ENCODE measurements at regions not wholly inside any gene's neighbourhood (a gene's known extent, or its start where the extent isn't known, plus 50 kb on each side); places are given as distances from the start of the nearest gene placed in this dataset.

DNA sequence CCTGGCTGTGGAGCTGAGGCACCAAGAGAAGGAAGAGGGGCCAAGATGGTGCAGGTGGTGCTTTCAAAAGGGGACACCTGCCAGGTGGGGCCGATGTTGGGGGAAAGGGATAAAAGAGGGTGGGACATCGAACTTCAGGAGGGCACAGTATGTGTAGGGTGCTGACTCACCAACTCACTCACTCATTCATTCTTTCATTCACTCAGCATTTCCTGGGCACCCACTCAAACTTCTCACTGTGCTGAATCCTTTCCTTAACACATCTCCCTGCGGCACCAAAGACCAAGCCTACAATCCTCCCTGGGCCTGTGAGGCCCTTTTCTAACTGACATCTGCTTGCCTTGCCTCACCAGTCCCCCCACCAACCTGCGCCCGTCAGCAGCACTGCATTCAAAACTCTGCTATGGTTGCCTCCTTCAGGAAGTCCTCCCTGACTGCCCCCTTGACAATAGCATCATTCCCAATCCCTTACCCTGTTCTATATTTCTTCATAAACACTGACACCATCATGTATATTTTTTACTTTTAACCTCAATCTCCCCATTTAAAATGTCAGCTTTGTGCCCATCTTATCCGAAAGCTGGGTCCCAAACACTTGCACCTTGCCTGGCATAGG, 246.6 kb downstream of the MN1 start:
- ChIA-PET POLR2A (interaction anchor here (1.0 kb wide), 1 partner anchor 20 kb away, joined by 4 read pairs; no protein-coding TSS in a partner anchor), CTCF (interaction anchor here (0.6 to 1.1 kb wide), 2 partner anchors 20 to 140 kb away, joined by 3 to 4 read pairs; no protein-coding TSS in a partner anchor)
- Mint-ChIP-seq H3K36me3 (ENCODE audit: insufficient read depth, unreplicated experiment) (no peaks in the 10 kb centered on the region), H3K27ac (ENCODE audit: low read depth, unreplicated experiment) (no peak overlapping the region), H3K4me1 (ENCODE audit: insufficient read depth, unreplicated experiment) (peaks cover 10% of the 10 kb centered on the region), H3K27me3 (ENCODE audit: insufficient read depth, unreplicated experiment) (no peaks in the 10 kb centered on the region), H3K4me3 (ENCODE audit: unreplicated experiment) (no peak overlapping the region), H3K9me3 (ENCODE audit: unreplicated experiment) (peaks cover 7% of the 10 kb centered on the region)
- no TSS peak for BruUV-seq (replicated peaks)
- DNase-seq (ENCODE audit: unreplicated experiment), result no peak
- TF ChIP-seq, protein P1, sequence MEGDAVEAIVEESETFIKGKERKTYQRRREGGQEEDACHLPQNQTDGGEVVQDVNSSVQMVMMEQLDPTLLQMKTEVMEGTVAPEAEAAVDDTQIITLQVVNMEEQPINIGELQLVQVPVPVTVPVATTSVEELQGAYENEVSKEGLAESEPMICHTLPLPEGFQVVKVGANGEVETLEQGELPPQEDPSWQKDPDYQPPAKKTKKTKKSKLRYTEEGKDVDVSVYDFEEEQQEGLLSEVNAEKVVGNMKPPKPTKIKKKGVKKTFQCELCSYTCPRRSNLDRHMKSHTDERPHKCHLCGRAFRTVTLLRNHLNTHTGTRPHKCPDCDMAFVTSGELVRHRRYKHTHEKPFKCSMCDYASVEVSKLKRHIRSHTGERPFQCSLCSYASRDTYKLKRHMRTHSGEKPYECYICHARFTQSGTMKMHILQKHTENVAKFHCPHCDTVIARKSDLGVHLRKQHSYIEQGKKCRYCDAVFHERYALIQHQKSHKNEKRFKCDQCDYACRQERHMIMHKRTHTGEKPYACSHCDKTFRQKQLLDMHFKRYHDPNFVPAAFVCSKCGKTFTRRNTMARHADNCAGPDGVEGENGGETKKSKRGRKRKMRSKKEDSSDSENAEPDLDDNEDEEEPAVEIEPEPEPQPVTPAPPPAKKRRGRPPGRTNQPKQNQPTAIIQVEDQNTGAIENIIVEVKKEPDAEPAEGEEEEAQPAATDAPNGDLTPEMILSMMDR (IDR thresholded peaks at IDR 0.05; ENCODE audit: unreplicated experiment), result no peak
- intact Hi-C loops (cut with micrococcal nuclease), result no loop called here

DNA sequence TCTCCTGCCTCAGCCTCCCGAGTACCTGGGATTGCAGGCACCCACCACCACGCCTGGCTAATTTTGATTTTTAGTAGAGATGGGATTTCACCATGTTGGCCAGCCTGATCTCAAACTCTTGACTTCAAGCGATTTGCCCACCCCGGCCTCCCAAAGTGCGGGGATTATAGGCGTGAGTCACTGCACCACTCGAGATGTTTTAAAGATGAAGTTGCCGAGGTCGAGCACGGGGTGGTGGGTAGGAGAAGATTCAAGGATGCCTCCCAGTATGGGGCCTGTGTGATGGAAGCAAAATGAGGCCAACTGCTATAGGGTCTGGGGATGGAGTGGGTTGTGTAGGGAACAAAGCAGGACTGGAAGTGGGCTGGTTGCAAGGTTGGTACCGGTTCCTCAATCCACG, 245.2 kb downstream of the MN1 start:
- H3K4me3 Mint-ChIP-seq (ENCODE audit: unreplicated experiment), result no peak overlapping the region
- ChIA-PET POLR2A (no interaction called here), CTCF (no interaction called here)
- H3K36me3 Mint-ChIP-seq (ENCODE audit: insufficient read depth, unreplicated experiment), result no peaks in the 10 kb centered on the region
- peaks cover 10% of the 10 kb centered on the region for H3K4me1 Mint-ChIP-seq (ENCODE audit: insufficient read depth, unreplicated experiment)
- no peaks in the 10 kb centered on the region for H3K27me3 Mint-ChIP-seq (ENCODE audit: insufficient read depth, unreplicated experiment)
- DNase-seq (ENCODE audit: unreplicated experiment), result no peak
- H3K27ac Mint-ChIP-seq (ENCODE audit: low read depth, unreplicated experiment), result no peak overlapping the region
- no TSS peak for BruUV-seq (replicated peaks)
- TF ChIP-seq, protein P1 (IDR thresholded peaks at IDR 0.05; ENCODE audit: unreplicated experiment), result no peak
- peaks cover 7% of the 10 kb centered on the region for H3K9me3 Mint-ChIP-seq (ENCODE audit: unreplicated experiment)
- intact Hi-C loops (cut with micrococcal nuclease), result no loop called here

DNA sequence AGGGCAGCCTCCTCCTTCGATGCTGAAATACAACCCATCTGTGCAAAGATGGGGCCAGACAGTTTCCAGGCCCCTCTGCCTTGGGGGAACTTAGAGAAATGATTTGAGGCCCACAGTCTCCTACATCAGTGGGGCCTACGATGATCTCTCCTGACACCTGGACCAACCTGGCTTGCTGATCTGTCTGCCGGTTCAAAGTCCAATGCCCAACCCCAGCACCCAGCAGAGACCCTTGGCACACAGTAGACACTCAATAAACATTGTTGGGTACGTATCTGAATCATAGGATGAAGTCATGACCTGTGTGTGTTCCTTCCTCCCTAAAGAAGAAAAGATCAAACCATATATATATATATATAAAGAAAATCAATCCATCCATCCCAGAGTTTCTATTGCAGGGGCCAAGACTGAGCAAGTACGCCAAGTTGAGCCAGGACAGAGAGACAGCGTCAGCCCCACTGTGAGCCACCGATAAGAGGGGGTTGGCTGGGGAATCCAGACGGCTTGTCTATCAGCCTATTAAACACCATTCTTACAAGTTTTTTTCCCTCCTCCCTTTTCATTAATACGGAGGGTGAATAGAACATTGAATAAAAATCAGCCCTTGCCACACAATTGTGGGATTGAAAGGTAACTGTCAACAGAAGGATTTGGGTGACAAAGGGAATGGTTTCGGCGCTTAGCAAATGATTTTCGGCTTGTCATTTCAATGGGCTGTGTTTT, 244.1 kb downstream of the MN1 start:
- no TSS peak for BruUV-seq (replicated peaks)
- Mint-ChIP-seq H3K4me1 (ENCODE audit: insufficient read depth, unreplicated experiment) (peaks cover 10% of the 10 kb centered on the region), H3K27ac (ENCODE audit: low read depth, unreplicated experiment) (no peak overlapping the region), H3K9me3 (ENCODE audit: unreplicated experiment) (peaks cover 6% of the 10 kb centered on the region), H3K36me3 (ENCODE audit: insufficient read depth, unreplicated experiment) (no peaks in the 10 kb centered on the region), H3K27me3 (ENCODE audit: insufficient read depth, unreplicated experiment) (no peaks in the 10 kb centered on the region), H3K4me3 (ENCODE audit: unreplicated experiment) (no peak overlapping the region)
- intact Hi-C loops (cut with micrococcal nuclease), result no loop called here
- no peak for DNase-seq (ENCODE audit: unreplicated experiment)
- CTCF ChIA-PET, result no interaction called here
- TF ChIP-seq, protein P1 (IDR thresholded peaks at IDR 0.05; ENCODE audit: unreplicated experiment), result no peak
- POLR2A ChIA-PET, result no interaction called here

DNA sequence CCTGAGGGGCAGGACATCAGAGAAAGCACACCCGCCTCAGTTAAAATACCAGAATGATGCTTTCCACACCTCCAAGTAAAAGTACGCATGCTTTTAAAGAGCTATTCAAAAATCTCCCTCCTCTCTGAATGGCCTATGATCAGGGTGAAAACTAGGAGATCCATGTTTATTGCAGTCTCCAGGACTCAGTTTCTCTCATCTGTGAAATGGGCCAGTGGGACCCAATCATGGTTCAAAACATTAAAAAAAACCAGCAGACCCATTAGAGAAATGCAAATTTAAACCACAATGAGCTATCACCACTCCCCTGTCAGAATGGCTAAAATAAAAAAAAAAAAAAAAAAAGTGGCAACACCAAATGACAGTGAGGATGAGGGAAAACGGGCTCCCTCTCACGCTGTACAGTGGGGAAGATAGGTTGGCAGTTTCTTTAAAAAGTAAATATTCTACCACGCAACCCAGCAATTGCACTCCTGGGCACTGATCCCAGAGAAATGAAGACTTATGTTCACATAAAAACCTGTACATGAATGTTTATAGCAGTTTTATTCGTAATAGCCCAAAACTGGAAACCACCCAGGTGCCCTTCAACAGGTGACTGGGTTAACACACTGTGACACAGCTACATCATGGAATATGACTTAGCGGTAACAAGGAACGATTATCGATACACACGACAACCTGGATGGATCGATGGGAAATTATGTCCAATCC, 242.7 kb downstream of the MN1 start:
- DNase-seq (ENCODE audit: unreplicated experiment), result no peak
- ChIA-PET POLR2A (no interaction called here), CTCF (interaction anchor here (0.7 kb wide), 1 partner anchor 858 kb away, joined by 3 read pairs; no protein-coding TSS in a partner anchor)
- no peaks in the 10 kb centered on the region for H3K27me3 Mint-ChIP-seq (ENCODE audit: insufficient read depth, unreplicated experiment)
- BruUV-seq (replicated peaks), result no TSS peak
- H3K9me3 Mint-ChIP-seq (ENCODE audit: unreplicated experiment), result peaks cover 7% of the 10 kb centered on the region
- intact Hi-C loops (cut with micrococcal nuclease), result no loop called here
- no peaks in the 10 kb centered on the region for H3K36me3 Mint-ChIP-seq (ENCODE audit: insufficient read depth, unreplicated experiment)
- H3K4me3 Mint-ChIP-seq (ENCODE audit: unreplicated experiment), result no peak overlapping the region
- TF ChIP-seq, protein P1 (IDR thresholded peaks at IDR 0.05; ENCODE audit: unreplicated experiment), result no peak
- no peak overlapping the region for H3K27ac Mint-ChIP-seq (ENCODE audit: low read depth, unreplicated experiment)
- peaks cover 10% of the 10 kb centered on the region for H3K4me1 Mint-ChIP-seq (ENCODE audit: insufficient read depth, unreplicated experiment)
